B cell (primary cell): ENCODE measurements at regions not wholly inside any gene's neighbourhood (a gene's known extent, or its start where the extent isn't known, plus 50 kb on each side); places are given as distances from the start of the nearest gene placed in this dataset.

ENCODE experiments used
- ATAC-seq: fragments of 200-7000 bp; cut with Tn5 transposase; one replicate; pipeline ENCODE4 v1.10.0; 2021; ENCODE audit warnings: low read depth, mild to moderate bottlenecking, moderate number of reproducible peaks, moderate library complexity
- CTCF ChIA-PET: fragments of 350-600 bp; sonication (Branson Sonifier 250); formaldehyde crosslinking; loops from one replicate; lab custom pipeline; 2021; ENCODE audit warnings: antibody characterized with exemption, inconsistent platforms; lab: Charles Lee
- POLR2A ChIA-PET: fragments of 350-600 bp; sonication (Branson Sonifier 250); formaldehyde crosslinking; loops from one replicate; lab custom pipeline; 2021; ENCODE audit warnings: antibody characterized with exemption; lab: Charles Lee
- DNase-seq: peaks from one replicate; pipeline ENCODE4 v3.0.0; 2013
- H2AFZ ChIP-seq: 2 replicates; pipeline ENCODE4 v1.6.1; 2012; ENCODE audit warnings: mild to moderate bottlenecking, low read depth, low read length; ENCODE audit not compliant: insufficient read depth, poor library complexity, severe bottlenecking
- H3K27ac ChIP-seq, 2 donors: 1 replicate in 1 of 2; 2 replicates in 1 of 2; pipeline ENCODE4 v1.5.1; 2012 to 2013; ENCODE audit warnings: low read length in 2 of 2, mild to moderate bottlenecking in 2 of 2, moderate library complexity in 1 of 2
- H3K27me3 ChIP-seq, 4 experiments: fragments of 200-600 bp in 1 of 4; sonication (generic) in 1 of 4; replicated peaks in 1 of 4; 1 replicate in 2 of 4; 2 replicates in 2 of 4; pipeline versions ENCODE4 v1.6.1 to v1.7.0; 2013 to 2016; ENCODE audit warnings: low read length in 3 of 4, mild to moderate bottlenecking in 2 of 4, mixed read lengths in 1 of 4, moderate library complexity in 1 of 4; ENCODE audit not compliant: insufficient read depth in 4 of 4, control insufficient read depth in 3 of 4; ENCODE audit errors: control extremely low read depth in 1 of 4
- H3K36me3 ChIP-seq, 2 experiments: replicated peaks in 1 of 2; 1 replicate in 1 of 2; 2 replicates in 1 of 2; pipeline versions ENCODE4 v1.6.1 to v1.7.1; 2013; ENCODE audit warnings: low read length in 1 of 2; ENCODE audit not compliant: insufficient read depth in 2 of 2, control insufficient read depth in 1 of 2; ENCODE audit errors: control extremely low read depth in 1 of 2, extremely low read depth in 1 of 2
- H3K4me1 ChIP-seq, 2 donors: fragments of 200-600 bp in 1 of 2; sonication (generic) in 1 of 2; 1 replicate in 1 of 2; 2 replicates in 1 of 2; pipeline versions ENCODE4 v1.5.1 to v1.6.1; 2013 to 2017; ENCODE audit warnings: low read length in 2 of 2; ENCODE audit not compliant: control insufficient read depth in 2 of 2, insufficient read depth in 2 of 2
- H3K4me2 ChIP-seq: replicated peaks from 2 replicates; pipeline ENCODE3; 2012; ENCODE audit warnings: mild to moderate bottlenecking, low read depth, low read length; ENCODE audit not compliant: poor library complexity, severe bottlenecking
- H3K4me3 ChIP-seq, 5 experiments: fragments of 200-600 bp in 1 of 5; sonication (generic) in 1 of 5; 1 replicate in 3 of 5; 2 replicates in 2 of 5; pipeline versions ENCODE4 v1.5.1 to v1.7.0; 2011 to 2016; ENCODE audit warnings: low read length in 4 of 5, mild to moderate bottlenecking in 4 of 5, low read depth in 2 of 5, control low read depth in 1 of 5, moderate library complexity in 1 of 5; ENCODE audit not compliant: insufficient read depth in 1 of 5; ENCODE audit errors: control extremely low read depth in 1 of 5, extremely low read depth in 1 of 5
- H3K79me2 ChIP-seq: fragments of 200-600 bp; sonication (generic); one replicate; pipeline ENCODE4 v1.6.0; 2016; ENCODE audit warnings: low read length; ENCODE audit not compliant: control insufficient read depth, insufficient read depth
- H3K9ac ChIP-seq: fragments of 200-600 bp; sonication (generic); 2 replicates; pipeline ENCODE4 v1.6.1; 2017; ENCODE audit warnings: mild to moderate bottlenecking, low read length, moderate library complexity
- H3K9me3 ChIP-seq, 3 donors: one replicate each; pipeline versions ENCODE4 v1.6.1 to v1.7.1; 2013; ENCODE audit warnings: low read length in 2 of 3; ENCODE audit not compliant: control insufficient read depth in 2 of 3, insufficient read depth in 1 of 3; ENCODE audit errors: control extremely low read depth in 1 of 3
- H4K20me1 ChIP-seq: 2 replicates; pipeline ENCODE4 v1.6.0; 2012; ENCODE audit warnings: mild to moderate bottlenecking, low read length; ENCODE audit not compliant: insufficient read depth, control insufficient read depth, poor library complexity, severe bottlenecking
- H3K27ac Mint-ChIP-seq: one replicate; pipeline ENCODE4 v1.8.0; 2021; ENCODE audit warnings: mixed read lengths
- H3K27me3 Mint-ChIP-seq: one replicate; pipeline ENCODE4 v1.8.0; 2021; ENCODE audit warnings: mixed read lengths
- H3K4me1 Mint-ChIP-seq: one replicate; pipeline ENCODE4 v1.8.0; 2021; ENCODE audit warnings: mixed read lengths
- H3K4me3 Mint-ChIP-seq: one replicate; pipeline ENCODE4 v1.8.0; 2021; ENCODE audit warnings: mixed read lengths
- H3K9me3 Mint-ChIP-seq: one replicate; pipeline ENCODE4 v1.8.0; 2022; ENCODE audit warnings: mixed read lengths; ENCODE audit not compliant: insufficient read depth
- EZH2 ChIP-seq: IDR thresholded peaks from 2 replicates; pipeline ENCODE4 v1.6.1; 2012; ENCODE audit warnings: borderline replicate concordance, low read depth, mild to moderate bottlenecking, moderate library complexity, low read length; ENCODE audit not compliant: insufficient read depth, poor library complexity, severe bottlenecking
- WGBS: methylation state at CpG from one replicate; pipeline ENCODE4 v1.1.5; 2013; ENCODE audit warnings: missing lambda C conversion rate; ENCODE audit not compliant: insufficient coverage; 5-methylcytosine and 5-hydroxymethylcytosine counted together
- intact Hi-C: fragments of 100-400 bp; cut with micrococcal nuclease; formaldehyde crosslinking; loops from one replicate; pipeline ENCODE4 v1.10.0; 2022
- TF ChIP-seq, protein P1 (sequence below): fragments of 200-600 bp; IDR thresholded peaks from one replicate; pipeline ENCODE4 v1.8.0; 2022; ENCODE audit warnings: antibody characterized with exemption, mild to moderate bottlenecking

DNA sequence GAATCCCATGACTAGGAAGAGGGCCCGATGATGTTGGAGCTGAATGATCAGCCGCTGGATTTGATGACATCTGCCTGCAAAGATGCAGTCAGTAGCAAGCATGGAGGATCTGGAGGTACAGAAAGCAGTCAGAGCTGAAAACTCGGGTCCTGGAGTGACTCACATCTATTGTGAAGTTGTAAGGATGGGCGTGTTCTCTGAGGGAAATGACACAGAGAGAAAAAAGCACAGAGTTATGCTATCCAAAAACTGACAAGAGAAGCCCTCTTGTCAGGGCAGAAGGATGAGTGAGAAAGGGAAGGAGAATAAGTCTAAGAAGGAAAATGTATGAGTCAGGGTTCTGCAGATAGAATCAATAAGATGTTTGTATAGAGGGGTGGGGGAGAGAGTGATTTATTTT, 380.4 kb upstream of the CCDC196 start:
- CTCF ChIA-PET: no interaction called here
- no peak overlapping the region for H3K4me3 Mint-ChIP-seq
- no peaks in the 10 kb centered on the region for H3K4me1 Mint-ChIP-seq
- H3K27me3 Mint-ChIP-seq: peaks cover 13% of the 10 kb centered on the region
- ATAC-seq (no peak), DNase-seq (no peak)
- intact Hi-C loops: no loop called here
- Histone ChIP-seq H3K79me2 (no peaks in the 10 kb centered on the region), H4K20me1 (no peaks in the 10 kb centered on the region), H3K27me3 (peaks cover 0 to 8% (median 0%) of the 10 kb centered on the region in 4 experiments), H3K27ac (no peak overlapping the region), H3K36me3 (no peaks in the 10 kb centered on the region), H3K4me1 (no peaks in the 10 kb centered on the region), H3K4me3 (no peak overlapping the region), H3K9me3 (no peaks in the 10 kb centered on the region), H2AFZ (no peak overlapping the region), H3K4me2 (no peak overlapping the region), H3K9ac (no peak overlapping the region)
- no peak overlapping the region for H3K27ac Mint-ChIP-seq
- no peaks in the 10 kb centered on the region for H3K9me3 Mint-ChIP-seq
- POLR2A ChIA-PET: no interaction called here
- no peak for TF ChIP-seq EZH2
- TF ChIP-seq, protein P1, sequence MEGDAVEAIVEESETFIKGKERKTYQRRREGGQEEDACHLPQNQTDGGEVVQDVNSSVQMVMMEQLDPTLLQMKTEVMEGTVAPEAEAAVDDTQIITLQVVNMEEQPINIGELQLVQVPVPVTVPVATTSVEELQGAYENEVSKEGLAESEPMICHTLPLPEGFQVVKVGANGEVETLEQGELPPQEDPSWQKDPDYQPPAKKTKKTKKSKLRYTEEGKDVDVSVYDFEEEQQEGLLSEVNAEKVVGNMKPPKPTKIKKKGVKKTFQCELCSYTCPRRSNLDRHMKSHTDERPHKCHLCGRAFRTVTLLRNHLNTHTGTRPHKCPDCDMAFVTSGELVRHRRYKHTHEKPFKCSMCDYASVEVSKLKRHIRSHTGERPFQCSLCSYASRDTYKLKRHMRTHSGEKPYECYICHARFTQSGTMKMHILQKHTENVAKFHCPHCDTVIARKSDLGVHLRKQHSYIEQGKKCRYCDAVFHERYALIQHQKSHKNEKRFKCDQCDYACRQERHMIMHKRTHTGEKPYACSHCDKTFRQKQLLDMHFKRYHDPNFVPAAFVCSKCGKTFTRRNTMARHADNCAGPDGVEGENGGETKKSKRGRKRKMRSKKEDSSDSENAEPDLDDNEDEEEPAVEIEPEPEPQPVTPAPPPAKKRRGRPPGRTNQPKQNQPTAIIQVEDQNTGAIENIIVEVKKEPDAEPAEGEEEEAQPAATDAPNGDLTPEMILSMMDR: no peak
- 85% methylated on average over 4 of the region's 4 CpGs for WGBS

DNA sequence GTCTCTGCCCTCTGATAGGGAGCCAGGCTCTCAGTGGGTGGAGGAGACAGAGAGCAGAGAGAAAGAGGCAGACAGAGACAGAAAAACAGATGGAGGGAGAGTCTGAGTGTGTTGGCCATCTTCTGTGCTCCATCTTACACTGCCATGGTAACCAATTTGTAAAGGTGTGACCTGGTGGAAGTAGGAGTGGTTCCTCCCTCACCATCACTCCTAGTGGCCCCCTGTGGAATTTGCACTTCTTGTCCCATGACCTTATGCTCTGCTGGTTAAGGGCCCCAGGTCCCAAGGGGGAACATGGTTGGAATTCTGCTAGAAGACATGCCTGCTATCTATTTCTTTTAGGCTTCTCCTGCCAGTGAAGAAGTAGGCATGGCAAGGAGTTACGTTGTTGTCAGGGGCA, 376.7 kb upstream of the CCDC196 start:
- ATAC-seq (no peak), DNase-seq (no peak)
- Histone ChIP-seq H3K27ac (no peak overlapping the region), H3K27me3 (peaks cover 0 to 2% (median 0%) of the 10 kb centered on the region in 4 experiments), H3K79me2 (no peaks in the 10 kb centered on the region), H4K20me1 (no peaks in the 10 kb centered on the region), H3K4me3 (no peak overlapping the region), H3K4me2 (no peak overlapping the region), H3K9ac (no peak overlapping the region), H3K4me1 (no peaks in the 10 kb centered on the region), H3K9me3 (no peaks in the 10 kb centered on the region), H2AFZ (no peak overlapping the region), H3K36me3 (no peaks in the 10 kb centered on the region)
- intact Hi-C loops: no loop called here
- Mint-ChIP-seq H3K27me3 (peaks cover 21% of the 10 kb centered on the region), H3K9me3 (no peaks in the 10 kb centered on the region), H3K4me3 (no peak overlapping the region), H3K27ac (no peak overlapping the region), H3K4me1 (no peaks in the 10 kb centered on the region)
- ChIA-PET POLR2A (no interaction called here), CTCF (no interaction called here)
- WGBS: 100% methylated on average over 1 of the region's 1 CpG
- TF ChIP-seq EZH2: no peak
